ENCODE measurements at regions not wholly inside any gene's neighbourhood (a gene's known extent, or its start where the extent isn't known, plus 50 kb on each side); places are given as distances from the start of the nearest gene placed in this dataset.
"Not testable (repeated sequence)": the region's sequence is repeated elsewhere in the genome, so short reads cannot be mapped to it uniquely, and the experiment has no call there.

- Histone ChIP-seq H3K9me3 (ENCODE audit: insufficient read depth, low read length) (no peaks in the 10 kb centered on the region), H3K4me1 (ENCODE audit: insufficient read depth, insufficient read length) (no peaks in the 10 kb centered on the region), H3K4me3 (ENCODE audit: insufficient read length, low read depth) (no peak overlapping the region), H3K27me3 (ENCODE audit: insufficient read depth, insufficient read length) (no peaks in the 10 kb centered on the region), H3K36me3 (ENCODE audit: insufficient read depth, insufficient read length, low read length) (no peaks in the 10 kb centered on the region), H3K9ac (ENCODE audit: insufficient read length, low read depth) (no peak overlapping the region)
- no peak for TF ChIP-seq YY1 (IDR thresholded peaks at IDR 0.05; ENCODE audit: insufficient read depth, insufficient read length)
- TF ChIP-seq ZNF274 (IDR thresholded peaks at IDR 0.05; ENCODE audit: low read depth, low read length): no peak
- TF ChIP-seq SUZ12 (IDR thresholded peaks at IDR 0.05; ENCODE audit: extremely low read depth, insufficient read depth, insufficient read length): no peak
- DNase-seq (ENCODE audit: low read depth, low spot score): no peak
Measured at GRCh38 chr14:23751616-23752015, 115.5 kb downstream of the DHRS2 start.

- Histone ChIP-seq H3K4me1 (ENCODE audit: insufficient read depth, insufficient read length) (no peaks in the 10 kb centered on the region), H3K9ac (ENCODE audit: insufficient read length, low read depth) (no peak overlapping the region), H3K27me3 (ENCODE audit: insufficient read depth, insufficient read length) (no peaks in the 10 kb centered on the region), H3K9me3 (ENCODE audit: insufficient read depth, low read length) (no peaks in the 10 kb centered on the region), H3K36me3 (ENCODE audit: insufficient read depth, insufficient read length, low read length) (no peaks in the 10 kb centered on the region), H3K4me3 (ENCODE audit: insufficient read length, low read depth) (no peak overlapping the region)
- TF ChIP-seq YY1 (IDR thresholded peaks at IDR 0.05; ENCODE audit: insufficient read depth, insufficient read length): no peak
- no peak for TF ChIP-seq ZNF274 (IDR thresholded peaks at IDR 0.05; ENCODE audit: low read depth, low read length)
- TF ChIP-seq SUZ12 (IDR thresholded peaks at IDR 0.05; ENCODE audit: extremely low read depth, insufficient read depth, insufficient read length): no peak
- no peak for DNase-seq (ENCODE audit: low read depth, low spot score)
Measured at GRCh38 chr14:23763394-23763793, 127.2 kb downstream of the DHRS2 start.

GRCh38 chr14:23766737-23767401, 130.7 kb downstream of the DHRS2 start:
- Histone ChIP-seq H3K9ac (ENCODE audit: insufficient read length, low read depth) (no peak overlapping the region), H3K36me3 (ENCODE audit: insufficient read depth, insufficient read length, low read length) (no peaks in the 10 kb centered on the region), H3K4me1 (ENCODE audit: insufficient read depth, insufficient read length) (no peaks in the 10 kb centered on the region), H3K9me3 (ENCODE audit: insufficient read depth, low read length) (no peaks in the 10 kb centered on the region), H3K27me3 (ENCODE audit: insufficient read depth, insufficient read length) (no peaks in the 10 kb centered on the region), H3K4me3 (ENCODE audit: insufficient read length, low read depth) (no peak overlapping the region)
- DNase-seq (ENCODE audit: low read depth, low spot score): no peak
- TF ChIP-seq ZNF274 (IDR thresholded peaks at IDR 0.05; ENCODE audit: low read depth, low read length) (no peak), SUZ12 (IDR thresholded peaks at IDR 0.05; ENCODE audit: extremely low read depth, insufficient read depth, insufficient read length) (no peak), YY1 (IDR thresholded peaks at IDR 0.05; ENCODE audit: insufficient read depth, insufficient read length) (no peak)

- not testable (repeated sequence) for H3K9me3 ChIP-seq (ENCODE audit: insufficient read depth, low read length); H3K4me1 ChIP-seq (ENCODE audit: insufficient read depth, insufficient read length); H3K9ac ChIP-seq (ENCODE audit: insufficient read length, low read depth); H3K4me3 ChIP-seq (ENCODE audit: insufficient read length, low read depth); H3K27me3 ChIP-seq (ENCODE audit: insufficient read depth, insufficient read length); H3K36me3 ChIP-seq (ENCODE audit: insufficient read depth, insufficient read length, low read length); DNase-seq (ENCODE audit: low read depth, low spot score)
Measured at GRCh38 chr14:23769221-23769728, 133.1 kb downstream of the DHRS2 start.

GRCh38 chr14:23773981-23774380, 137.8 kb downstream of the DHRS2 start:
- no peak overlapping the region for H3K9ac ChIP-seq (ENCODE audit: insufficient read length, low read depth)
- H3K36me3 ChIP-seq (ENCODE audit: insufficient read depth, insufficient read length, low read length): no peaks in the 10 kb centered on the region
- no peak for DNase-seq (ENCODE audit: low read depth, low spot score)
- H3K27me3 ChIP-seq (ENCODE audit: insufficient read depth, insufficient read length): no peaks in the 10 kb centered on the region
- H3K4me3 ChIP-seq (ENCODE audit: insufficient read length, low read depth): no peak overlapping the region
- no peaks in the 10 kb centered on the region for H3K9me3 ChIP-seq (ENCODE audit: insufficient read depth, low read length)
- no peaks in the 10 kb centered on the region for H3K4me1 ChIP-seq (ENCODE audit: insufficient read depth, insufficient read length)
- TF ChIP-seq SUZ12 (IDR thresholded peaks at IDR 0.05; ENCODE audit: extremely low read depth, insufficient read depth, insufficient read length) (no peak), ZNF274 (IDR thresholded peaks at IDR 0.05; ENCODE audit: low read depth, low read length) (no peak)

GRCh38 chr14:23776296-23776695, 140.1 kb downstream of the DHRS2 start:
- H3K36me3 ChIP-seq (ENCODE audit: insufficient read depth, insufficient read length, low read length): no peaks in the 10 kb centered on the region
- TF ChIP-seq SUZ12 (IDR thresholded peaks at IDR 0.05; ENCODE audit: extremely low read depth, insufficient read depth, insufficient read length): no peak
- TF ChIP-seq YY1 (IDR thresholded peaks at IDR 0.05; ENCODE audit: insufficient read depth, insufficient read length): no peak
- no peak for TF ChIP-seq ZNF274 (IDR thresholded peaks at IDR 0.05; ENCODE audit: low read depth, low read length)
- H3K27me3 ChIP-seq (ENCODE audit: insufficient read depth, insufficient read length): no peaks in the 10 kb centered on the region
- no peak overlapping the region for H3K9ac ChIP-seq (ENCODE audit: insufficient read length, low read depth)
- no peaks in the 10 kb centered on the region for H3K4me1 ChIP-seq (ENCODE audit: insufficient read depth, insufficient read length)
- H3K4me3 ChIP-seq (ENCODE audit: insufficient read length, low read depth): no peak overlapping the region
- no peaks in the 10 kb centered on the region for H3K9me3 ChIP-seq (ENCODE audit: insufficient read depth, low read length)
- DNase-seq (ENCODE audit: low read depth, low spot score): no peak

GRCh38 chr14:23785208-23785607, 149.0 kb downstream of the DHRS2 start:
- H3K4me3 ChIP-seq (ENCODE audit: insufficient read length, low read depth): no peak overlapping the region
- H3K9me3 ChIP-seq (ENCODE audit: insufficient read depth, low read length): no peaks in the 10 kb centered on the region
- DNase-seq (ENCODE audit: low read depth, low spot score): no peak
- TF ChIP-seq YY1 (IDR thresholded peaks at IDR 0.05; ENCODE audit: insufficient read depth, insufficient read length) (no peak), ZNF274 (IDR thresholded peaks at IDR 0.05; ENCODE audit: low read depth, low read length) (no peak), SUZ12 (IDR thresholded peaks at IDR 0.05; ENCODE audit: extremely low read depth, insufficient read depth, insufficient read length) (no peak)
- no peaks in the 10 kb centered on the region for H3K27me3 ChIP-seq (ENCODE audit: insufficient read depth, insufficient read length)
- no peak overlapping the region for H3K9ac ChIP-seq (ENCODE audit: insufficient read length, low read depth)
- no peaks in the 10 kb centered on the region for H3K4me1 ChIP-seq (ENCODE audit: insufficient read depth, insufficient read length)
- H3K36me3 ChIP-seq (ENCODE audit: insufficient read depth, insufficient read length, low read length): no peaks in the 10 kb centered on the region

Measured in NT2/D1 (cell line).